ENCODE measurements at regions not wholly inside any gene's neighbourhood (a gene's known extent, or its start where the extent isn't known, plus 50 kb on each side); places are given as distances from the start of the nearest gene placed in this dataset.

DNA sequence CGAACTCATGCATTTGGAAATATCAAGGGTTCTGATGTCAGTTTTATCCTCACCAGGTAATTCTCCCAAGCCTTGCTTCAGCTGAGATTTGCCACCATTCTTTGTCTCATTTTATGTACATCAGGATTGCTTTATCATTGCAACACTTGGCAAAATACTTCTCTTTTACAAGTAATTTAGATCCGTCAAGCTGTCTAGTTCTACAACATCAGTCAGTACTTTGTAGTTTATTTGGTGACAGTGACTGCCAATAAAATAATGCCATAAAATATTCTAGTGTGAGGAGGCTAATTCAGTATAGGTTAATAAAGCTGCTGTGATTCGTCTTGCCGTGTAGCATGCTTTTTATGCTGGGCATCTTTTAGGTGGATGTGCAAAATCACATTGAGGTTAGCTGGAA lies 565.3 kb upstream of the SGO1 start:
- no peak for TF ChIP-seq EZH2 (IDR thresholded peaks at IDR 0.05; ENCODE audit: low read length, missing control alignments)
- TF ChIP-seq, protein P1, sequence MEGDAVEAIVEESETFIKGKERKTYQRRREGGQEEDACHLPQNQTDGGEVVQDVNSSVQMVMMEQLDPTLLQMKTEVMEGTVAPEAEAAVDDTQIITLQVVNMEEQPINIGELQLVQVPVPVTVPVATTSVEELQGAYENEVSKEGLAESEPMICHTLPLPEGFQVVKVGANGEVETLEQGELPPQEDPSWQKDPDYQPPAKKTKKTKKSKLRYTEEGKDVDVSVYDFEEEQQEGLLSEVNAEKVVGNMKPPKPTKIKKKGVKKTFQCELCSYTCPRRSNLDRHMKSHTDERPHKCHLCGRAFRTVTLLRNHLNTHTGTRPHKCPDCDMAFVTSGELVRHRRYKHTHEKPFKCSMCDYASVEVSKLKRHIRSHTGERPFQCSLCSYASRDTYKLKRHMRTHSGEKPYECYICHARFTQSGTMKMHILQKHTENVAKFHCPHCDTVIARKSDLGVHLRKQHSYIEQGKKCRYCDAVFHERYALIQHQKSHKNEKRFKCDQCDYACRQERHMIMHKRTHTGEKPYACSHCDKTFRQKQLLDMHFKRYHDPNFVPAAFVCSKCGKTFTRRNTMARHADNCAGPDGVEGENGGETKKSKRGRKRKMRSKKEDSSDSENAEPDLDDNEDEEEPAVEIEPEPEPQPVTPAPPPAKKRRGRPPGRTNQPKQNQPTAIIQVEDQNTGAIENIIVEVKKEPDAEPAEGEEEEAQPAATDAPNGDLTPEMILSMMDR (conservative IDR thresholded peaks at IDR 0.05 in 1 of 2, IDR thresholded peaks at IDR 0.05 in 1 of 2; ENCODE audit: low read depth in 1 of 2, low read length in 2 of 2) = no peak

Data from fibroblast of lung (primary cell).